ENCODE measurements at regions not wholly inside any gene's neighbourhood (a gene's known extent, or its start where the extent isn't known, plus 50 kb on each side); places are given as distances from the start of the nearest gene placed in this dataset.

DNA sequence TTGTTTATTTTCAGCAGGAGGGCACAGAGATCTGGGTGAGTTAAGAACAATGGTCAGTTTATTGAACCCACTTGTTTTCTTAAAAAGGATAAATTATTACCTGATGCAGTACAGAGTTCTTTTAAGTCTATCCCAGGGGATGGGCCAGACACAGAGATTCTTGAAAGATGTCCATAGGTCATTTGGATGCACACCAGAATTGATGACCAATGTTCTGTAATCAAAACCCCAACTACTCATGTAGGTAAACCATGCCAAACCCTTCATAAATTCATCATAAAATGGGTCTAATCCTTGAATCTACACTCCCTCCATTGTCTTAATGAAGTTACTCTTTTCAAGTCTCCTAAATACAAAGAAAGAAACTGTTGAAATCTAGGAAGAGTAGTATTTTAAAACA, 273.0 kb upstream of the COL8A1 start:
- Histone ChIP-seq H3K4me1 (no peaks in the 10 kb centered on the region), H3K27ac (replicated peaks) (no peak overlapping the region), H3K4me3 (no peak overlapping the region), H3K9me3 (replicated peaks) (no peaks in the 10 kb centered on the region), H3K27me3 (ENCODE audit: low read depth) (no peaks in the 10 kb centered on the region), H3K36me3 (no peaks in the 10 kb centered on the region)
- intact Hi-C loops (cut with micrococcal nuclease) = no loop called here
- DNase-seq = no peak
- TF ChIP-seq, protein P1, sequence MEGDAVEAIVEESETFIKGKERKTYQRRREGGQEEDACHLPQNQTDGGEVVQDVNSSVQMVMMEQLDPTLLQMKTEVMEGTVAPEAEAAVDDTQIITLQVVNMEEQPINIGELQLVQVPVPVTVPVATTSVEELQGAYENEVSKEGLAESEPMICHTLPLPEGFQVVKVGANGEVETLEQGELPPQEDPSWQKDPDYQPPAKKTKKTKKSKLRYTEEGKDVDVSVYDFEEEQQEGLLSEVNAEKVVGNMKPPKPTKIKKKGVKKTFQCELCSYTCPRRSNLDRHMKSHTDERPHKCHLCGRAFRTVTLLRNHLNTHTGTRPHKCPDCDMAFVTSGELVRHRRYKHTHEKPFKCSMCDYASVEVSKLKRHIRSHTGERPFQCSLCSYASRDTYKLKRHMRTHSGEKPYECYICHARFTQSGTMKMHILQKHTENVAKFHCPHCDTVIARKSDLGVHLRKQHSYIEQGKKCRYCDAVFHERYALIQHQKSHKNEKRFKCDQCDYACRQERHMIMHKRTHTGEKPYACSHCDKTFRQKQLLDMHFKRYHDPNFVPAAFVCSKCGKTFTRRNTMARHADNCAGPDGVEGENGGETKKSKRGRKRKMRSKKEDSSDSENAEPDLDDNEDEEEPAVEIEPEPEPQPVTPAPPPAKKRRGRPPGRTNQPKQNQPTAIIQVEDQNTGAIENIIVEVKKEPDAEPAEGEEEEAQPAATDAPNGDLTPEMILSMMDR (IDR thresholded peaks at IDR 0.05; ENCODE audit: borderline replicate concordance) = no peak

DNA sequence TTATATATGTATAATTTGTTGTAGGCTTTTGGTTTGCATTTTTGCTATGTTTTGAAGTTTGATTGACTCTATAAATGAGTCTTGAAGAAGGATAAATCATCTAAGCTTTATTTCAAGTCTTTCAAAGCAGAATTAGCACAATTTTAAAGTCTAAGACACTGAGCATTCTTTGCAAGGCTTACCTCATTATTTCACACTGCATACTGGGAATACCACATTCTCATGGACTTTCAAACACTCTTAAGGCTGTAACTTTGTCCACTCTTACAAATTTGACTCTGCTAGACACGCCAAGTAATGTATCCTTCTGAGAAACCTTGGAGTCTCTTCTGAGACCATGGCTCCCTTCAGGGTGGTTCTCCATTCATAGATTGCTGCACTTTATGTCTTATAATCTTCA, 281.3 kb upstream of the COL8A1 start:
- intact Hi-C loops (cut with micrococcal nuclease) = no loop called here
- no peak overlapping the region for H3K4me3 ChIP-seq
- TF ChIP-seq, protein P1 (IDR thresholded peaks at IDR 0.05; ENCODE audit: borderline replicate concordance) = no peak

DNA sequence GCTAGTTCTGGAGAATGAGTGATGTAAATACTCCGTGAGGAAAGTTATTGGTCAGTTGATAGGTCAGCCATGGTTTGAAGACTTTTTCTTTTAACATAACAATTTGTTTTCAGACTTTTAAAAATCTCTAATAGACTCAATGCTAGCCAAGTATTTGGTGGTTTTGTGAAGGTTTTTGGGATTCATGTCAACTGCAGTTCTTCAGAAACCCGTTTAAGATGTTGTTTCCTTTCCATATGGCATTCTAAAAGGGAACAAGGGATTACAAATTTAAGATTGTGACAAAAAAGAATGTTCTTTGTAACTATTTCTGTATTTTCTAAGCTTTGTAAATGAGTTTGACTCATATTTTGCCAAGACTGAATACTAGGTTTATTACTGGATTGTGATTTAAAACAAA, 281.7 kb upstream of the COL8A1 start:
- DNase-seq = no peak
- Histone ChIP-seq H3K27ac (replicated peaks) (no peak overlapping the region), H3K36me3 (no peaks in the 10 kb centered on the region), H3K4me1 (no peaks in the 10 kb centered on the region), H3K9me3 (replicated peaks) (peaks cover 5% of the 10 kb centered on the region), H3K4me3 (no peak overlapping the region), H3K27me3 (ENCODE audit: low read depth) (no peaks in the 10 kb centered on the region)
- TF ChIP-seq, protein P1 (IDR thresholded peaks at IDR 0.05; ENCODE audit: borderline replicate concordance) = no peak
- intact Hi-C loops (cut with micrococcal nuclease) = no loop called here

More for the DNA sequence above, 281.3 kb upstream of the COL8A1 start:
- Histone ChIP-seq H3K4me1 (no peaks in the 10 kb centered on the region), H3K27me3 (ENCODE audit: low read depth) (no peaks in the 10 kb centered on the region), H3K36me3 (no peaks in the 10 kb centered on the region), H3K9me3 (replicated peaks) (peaks cover 5% of the 10 kb centered on the region), H3K27ac (replicated peaks) (no peak overlapping the region)
- DNase-seq = no peak

DNA sequence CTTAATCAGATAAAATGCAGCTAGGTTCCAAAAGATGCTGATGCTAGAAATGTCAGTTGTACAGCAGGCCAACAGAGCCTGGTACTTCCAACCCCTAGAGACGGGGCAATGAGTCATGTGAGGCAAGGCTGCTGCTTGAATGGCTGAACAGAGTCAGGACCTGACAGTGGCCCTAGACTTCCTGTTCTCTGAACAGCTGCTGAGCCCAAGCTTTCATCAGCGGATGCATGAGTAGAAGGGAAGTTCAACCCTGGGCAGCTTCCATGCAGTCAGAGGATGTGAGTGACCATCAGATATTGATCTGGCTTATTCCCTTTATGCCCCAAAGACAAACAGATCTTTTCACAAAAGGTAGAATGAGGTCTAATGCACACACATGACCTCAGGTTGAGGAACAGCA, 282.9 kb upstream of the COL8A1 start:
- DNase-seq = no peak
- peaks cover 5% of the 10 kb centered on the region for H3K9me3 ChIP-seq (replicated peaks)
- no peaks in the 10 kb centered on the region for H3K27me3 ChIP-seq (ENCODE audit: low read depth)
- H3K4me1 ChIP-seq = no peaks in the 10 kb centered on the region
- no peak overlapping the region for H3K4me3 ChIP-seq
- intact Hi-C loops (cut with micrococcal nuclease) = no loop called here
- TF ChIP-seq, protein P1 (IDR thresholded peaks at IDR 0.05; ENCODE audit: borderline replicate concordance) = no peak
- no peak overlapping the region for H3K27ac ChIP-seq (replicated peaks)
- no peaks in the 10 kb centered on the region for H3K36me3 ChIP-seq

DNA sequence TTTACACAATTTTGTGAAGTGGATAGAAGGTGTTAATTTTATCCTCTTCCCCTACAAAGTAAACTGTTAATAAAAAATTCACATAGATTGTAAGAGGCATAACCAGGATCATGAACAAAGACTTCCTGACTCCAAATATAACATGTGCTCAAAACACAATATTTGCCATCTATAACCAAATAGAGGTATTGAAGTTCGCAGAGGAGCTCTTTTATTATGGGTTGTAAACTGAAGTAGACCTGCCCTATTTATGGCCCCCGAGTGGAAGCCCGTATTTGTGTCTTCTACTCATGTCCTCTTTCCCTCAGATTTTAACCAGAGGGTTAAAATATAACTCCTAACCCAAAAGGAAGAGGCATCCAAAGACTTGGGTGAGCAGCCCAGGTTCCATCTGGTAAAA, 285.6 kb upstream of the COL8A1 start:
- Histone ChIP-seq H3K4me3 (no peak overlapping the region), H3K27me3 (ENCODE audit: low read depth) (no peaks in the 10 kb centered on the region), H3K27ac (replicated peaks) (no peak overlapping the region), H3K9me3 (replicated peaks) (no peaks in the 10 kb centered on the region), H3K4me1 (no peaks in the 10 kb centered on the region), H3K36me3 (no peaks in the 10 kb centered on the region)
- DNase-seq = no peak
- intact Hi-C loops (cut with micrococcal nuclease) = no loop called here
- TF ChIP-seq, protein P1 (IDR thresholded peaks at IDR 0.05; ENCODE audit: borderline replicate concordance) = no peak

DNA sequence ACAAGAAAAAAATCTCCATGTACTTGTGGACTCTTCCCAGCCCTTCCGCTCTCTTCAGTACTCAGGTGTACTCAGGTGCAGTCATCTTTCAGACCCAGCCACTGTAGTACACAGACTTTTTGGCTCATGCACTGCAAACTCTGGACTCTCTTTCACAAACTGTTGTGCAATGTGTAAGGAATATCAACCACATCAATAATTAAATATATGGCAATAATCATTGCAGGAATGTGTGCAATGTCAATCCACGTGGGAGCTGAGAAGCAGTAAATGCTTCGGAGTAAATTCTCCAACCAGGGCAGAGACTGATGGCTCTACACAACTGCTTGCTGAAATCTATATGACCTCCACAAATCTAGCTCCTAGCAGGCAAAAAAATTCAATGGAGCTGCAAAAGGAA, 287.3 kb upstream of the COL8A1 start:
- intact Hi-C loops (cut with micrococcal nuclease) = no loop called here
- H3K4me3 ChIP-seq = no peak overlapping the region
- no peaks in the 10 kb centered on the region for H3K27me3 ChIP-seq (ENCODE audit: low read depth)
- H3K36me3 ChIP-seq = no peaks in the 10 kb centered on the region
- no peaks in the 10 kb centered on the region for H3K9me3 ChIP-seq (replicated peaks)
- TF ChIP-seq, protein P1 (IDR thresholded peaks at IDR 0.05; ENCODE audit: borderline replicate concordance) = no peak
- no peak overlapping the region for H3K27ac ChIP-seq (replicated peaks)
- DNase-seq = no peak
- no peaks in the 10 kb centered on the region for H3K4me1 ChIP-seq

Data from left ventricle myocardium inferior (tissue), 1 donor.